ENCODE measurements at regions not wholly inside any gene's neighbourhood (a gene's known extent, or its start where the extent isn't known, plus 50 kb on each side); places are given as distances from the start of the nearest gene placed in this dataset.
A peak's percentile ranks its signal among the peaks of the same experiment; 100 is the strongest.

GRCh38 chr6:142682985-142683384, 262.0 kb downstream of the HIVEP2 start:
- no peak for DNase-seq (ENCODE audit: low read depth in 2 of 2)

- DNase-seq (ENCODE audit: low read depth in 2 of 2) = no peak
These were observed 261.2 kb downstream of the HIVEP2 start for GRCh38 chr6:142683714-142684141.

- no peak for DNase-seq (ENCODE audit: low read depth in 2 of 2)
These were observed 260.6 kb downstream of the HIVEP2 start for GRCh38 chr6:142684371-142684770.

GRCh38 chr6:142685852-142686506, 259.0 kb downstream of the HIVEP2 start:
- no peak for DNase-seq (ENCODE audit: low read depth in 2 of 2)

GRCh38 chr6:142686507-142686887, 258.5 kb downstream of the HIVEP2 start:
- DNase-seq (ENCODE audit: low read depth in 2 of 2) = no peak

GRCh38 chr6:142692942-142693341, 252.0 kb downstream of the HIVEP2 start:
- peak; percentile 37 to 57 for DNase-seq (ENCODE audit: low read depth in 2 of 2)

GRCh38 chr6:142693441-142693840, 251.5 kb downstream of the HIVEP2 start:
- DNase-seq (ENCODE audit: low read depth in 2 of 2) = no peak

GRCh38 chr6:142694054-142694453, 250.9 kb downstream of the HIVEP2 start:
- no peak for DNase-seq (ENCODE audit: low read depth in 2 of 2)

GRCh38 chr6:142695016-142695415, 250.0 kb downstream of the HIVEP2 start:
- DNase-seq (ENCODE audit: low read depth in 2 of 2) = no peak

GRCh38 chr6:142696123-142697000, 248.6 kb downstream of the HIVEP2 start:
- no peak for DNase-seq (ENCODE audit: low read depth in 2 of 2)

- DNase-seq (ENCODE audit: low read depth in 2 of 2) = no peak
These were observed 248.0 kb downstream of the HIVEP2 start for GRCh38 chr6:142697001-142697335.

- no peak for DNase-seq (ENCODE audit: low read depth in 2 of 2)
These were observed 247.1 kb downstream of the HIVEP2 start for GRCh38 chr6:142697922-142698321.

- no peak for DNase-seq (ENCODE audit: low read depth in 2 of 2)
These were observed 246.2 kb downstream of the HIVEP2 start for GRCh38 chr6:142698751-142699150.

GRCh38 chr6:142699391-142699790, 245.6 kb downstream of the HIVEP2 start:
- no peak for DNase-seq (ENCODE audit: low read depth in 2 of 2)

GRCh38 chr6:142700032-142700431, 244.9 kb downstream of the HIVEP2 start:
- DNase-seq (ENCODE audit: low read depth in 2 of 2) = no peak

GRCh38 chr6:142700671-142701312, 244.2 kb downstream of the HIVEP2 start:
- DNase-seq (ENCODE audit: low read depth in 2 of 2) = no peak
